Pancreas (tissue), 10 donors: ENCODE measurements at regions not wholly inside any gene's neighbourhood (a gene's known extent, or its start where the extent isn't known, plus 50 kb on each side); places are given as distances from the start of the nearest gene placed in this dataset.

Experiments
- ATAC-seq, 4 donors: fragments of 200-7000 bp; cut with Tn5 transposase; one replicate each; pipeline versions ENCODE4 v1.8.0 to v1.9.1; 2020; ENCODE audit warnings: mild to moderate bottlenecking in 4 of 4, moderate library complexity in 4 of 4
- DNase-seq, 6 donors: peaks; one replicate each; pipeline ENCODE4 v3.0.0-alpha.2; 2020
- FAIRE-seq: peaks from 2 replicates; lab custom pipeline; 2012; peaks lifted over from hg19 to GRCh38; lab: Jason Lieb, UNC
- H3K27ac ChIP-seq, 4 donors: fragments of 200-600 bp; sonication (generic); 1 replicate in 3 of 4; 2 replicates in 1 of 4; pipeline versions ENCODE4 v1.5.0 to v1.8.0; 2020
- H3K27me3 ChIP-seq, 4 donors: fragments of 200-600 bp; one replicate each; pipeline ENCODE4 v1.8.0; 2021
- H3K36me3 ChIP-seq, 3 donors: fragments of 200-600 bp; sonication (generic) in 1 of 3; one replicate each; pipeline versions ENCODE4 v1.5.0 to v1.8.0; 2020 to 2021
- H3K4me1 ChIP-seq, 3 donors: fragments of 200-600 bp; one replicate each; pipeline ENCODE4 v1.8.0; 2021
- H3K4me3 ChIP-seq, 4 donors: fragments of 200-600 bp; sonication (generic) in 2 of 4; one replicate each; pipeline versions ENCODE4 v1.5.0 to v1.8.0; 2020 to 2021
- H3K9me3 ChIP-seq, 4 donors: fragments of 200-600 bp; one replicate each; pipeline ENCODE4 v1.8.0; 2021
- CTCF ChIP-seq, 4 donors: fragments of 200-600 bp; sonication (generic) in 3 of 4; IDR thresholded peaks; one replicate each; pipeline versions ENCODE4 v1.5.0 to v1.8.0; 2021; ENCODE audit warnings: antibody characterized with exemption in 4 of 4
- WGBS, 2 donors: extraction: QIAGEN DNeasy Blood & Tissue Kit; methylation state at CpG; one replicate each; pipeline ENCODE4 v1.1.7; 2013; 5-methylcytosine and 5-hydroxymethylcytosine counted together
- intact Hi-C, 3 donors: fragments of 100-400 bp; cut with DNase I; formaldehyde crosslinking; loops; one replicate each; pipeline versions ENCODE4 v1.11.1 to v1.14.2; 2022
- donor health status: healthy with polysubstance abuse.
- donor health status: DM: no; HTN: no; CAD: no; lungs with moderate emphysema.
- donor health status: DM: no; HTN: no; CAD: no.
- donor health status: control.
- donor health status: control.
- donor health status: Bipolar disorder and iron deficiency.
- donor health status: DM: yes; HTN: yes; CAD: no.
- donor health status: DM: no; HTN: no; CAD: no.
- donor health status: DM: no; HTN: no; CAD: no.
- donor health status: DM: yes; HTN: yes; CAD: no.

GRCh38 chr11:28442131-28442530 is 333.9 kb downstream of the METTL15 start:
- intact Hi-C loops, result no loop called here
- no peaks in the 10 kb centered on the region for H3K9me3 ChIP-seq
- H3K4me1 ChIP-seq, result no peaks in the 10 kb centered on the region
- no peak for ATAC-seq
- DNase-seq, result no peak
- no peaks in the 10 kb centered on the region for H3K27me3 ChIP-seq
- no peak overlapping the region for H3K27ac ChIP-seq
- 75 to 81% methylated on average over 2 of the region's 2 CpGs for WGBS, 2 donors
- no peak for TF ChIP-seq CTCF (IDR thresholded peaks at IDR 0.05)
- FAIRE-seq, result no peak
- H3K36me3 ChIP-seq, result no peaks in the 10 kb centered on the region
- H3K4me3 ChIP-seq, result no peak overlapping the region

- 86 to 87% methylated on average over 4 of the region's 4 CpGs for WGBS, 2 donors
- no peak overlapping the region for H3K27ac ChIP-seq
- no peak for TF ChIP-seq CTCF (IDR thresholded peaks at IDR 0.05)
- ATAC-seq (no peak), FAIRE-seq (no peak), DNase-seq (no peak)
- H3K4me3 ChIP-seq, result no peak overlapping the region
- H3K36me3 ChIP-seq, result no peaks in the 10 kb centered on the region
- H3K4me1 ChIP-seq, result no peaks in the 10 kb centered on the region
- intact Hi-C loops, result no loop called here
- H3K27me3 ChIP-seq, result no peaks in the 10 kb centered on the region
- no peaks in the 10 kb centered on the region for H3K9me3 ChIP-seq
These were observed 331.2 kb downstream of the METTL15 start for GRCh38 chr11:28439403-28439802.

- intact Hi-C loops, result no loop called here
- Histone ChIP-seq H3K4me1 (no peaks in the 10 kb centered on the region), H3K27ac (no peak overlapping the region), H3K9me3 (no peaks in the 10 kb centered on the region), H3K36me3 (no peaks in the 10 kb centered on the region), H3K4me3 (no peak overlapping the region), H3K27me3 (no peaks in the 10 kb centered on the region)
- WGBS, 2 donors, result 80 to 94% methylated on average over 1 of the region's 1 CpG
- FAIRE-seq (no peak), ATAC-seq (no peak), DNase-seq (no peak)
- no peak for TF ChIP-seq CTCF (IDR thresholded peaks at IDR 0.05)
These were observed 311.9 kb downstream of the METTL15 start for GRCh38 chr11:28420099-28420498.

- no peaks in the 10 kb centered on the region for H3K4me1 ChIP-seq
- DNase-seq, result no peak
- ATAC-seq, result no peak
- no peaks in the 10 kb centered on the region for H3K36me3 ChIP-seq
- intact Hi-C loops, result no loop called here
- no peak for FAIRE-seq
- TF ChIP-seq CTCF (IDR thresholded peaks at IDR 0.05), result no peak
- H3K27me3 ChIP-seq, result no peaks in the 10 kb centered on the region
- no peaks in the 10 kb centered on the region for H3K9me3 ChIP-seq
- H3K27ac ChIP-seq, result no peak overlapping the region
- H3K4me3 ChIP-seq, result no peak overlapping the region
- WGBS, 2 donors, result 73 to 75% methylated on average over 5 of the region's 5 CpGs
These were observed 309.6 kb downstream of the METTL15 start for GRCh38 chr11:28417601-28418323.

GRCh38 chr11:28412029-28412428 is 303.8 kb downstream of the METTL15 start:
- no peak overlapping the region for H3K27ac ChIP-seq
- FAIRE-seq (no peak), DNase-seq (no peak), ATAC-seq (no peak)
- H3K4me3 ChIP-seq, result no peak overlapping the region
- no peaks in the 10 kb centered on the region for H3K36me3 ChIP-seq
- no peaks in the 10 kb centered on the region for H3K9me3 ChIP-seq
- no peak for TF ChIP-seq CTCF (IDR thresholded peaks at IDR 0.05)
- H3K4me1 ChIP-seq, result no peaks in the 10 kb centered on the region
- intact Hi-C loops, result no loop called here
- H3K27me3 ChIP-seq, result no peaks in the 10 kb centered on the region
